Ascending aorta (tissue), 2 donors: ENCODE measurements at regions not wholly inside any gene's neighbourhood (a gene's known extent, or its start where the extent isn't known, plus 50 kb on each side); places are given as distances from the start of the nearest gene placed in this dataset.

Source experiments
- DNase-seq, 2 donors: peaks; one replicate each; pipeline ENCODE4 v3.0.0-alpha.2; 2019; ENCODE audit warnings: low spot score in 2 of 2
- H3K27ac ChIP-seq, 2 donors: fragments of 200-600 bp; sonication (generic); one replicate each; pipeline ENCODE4 v1.5.1; 2016 to 2017; ENCODE audit warnings: mild to moderate bottlenecking in 1 of 2
- H3K27me3 ChIP-seq: fragments of 200-600 bp; sonication (generic); one replicate; pipeline ENCODE4 v1.5.1; 2017
- H3K36me3 ChIP-seq, 2 donors: fragments of 200-600 bp; sonication (generic); one replicate each; pipeline ENCODE4 v1.5.1; 2016
- H3K4me1 ChIP-seq, 2 donors: fragments of 200-600 bp; sonication (generic); one replicate each; pipeline ENCODE4 v1.5.1; 2016 to 2017; ENCODE audit warnings: mild to moderate bottlenecking in 1 of 2
- H3K4me3 ChIP-seq, 2 donors: fragments of 200-600 bp; sonication (generic); one replicate each; pipeline ENCODE4 v1.5.1; 2016 to 2017; ENCODE audit warnings: mild to moderate bottlenecking in 1 of 2
- H3K9me3 ChIP-seq, 2 donors: fragments of 200-600 bp; sonication (generic); one replicate each; pipeline ENCODE4 v1.5.1; 2016
- CTCF ChIP-seq, 3 experiments: fragments of 200-600 bp in 2 of 3; fragments of 450-650 bp in 1 of 3; sonication (generic) in 2 of 3; IDR thresholded peaks; one replicate each; pipeline ENCODE4 v1.5.1; 2016 to 2019; ENCODE audit warnings: antibody characterized with exemption in 3 of 3, mild to moderate bottlenecking in 1 of 3, moderate library complexity in 1 of 3
- intact Hi-C: fragments of 100-400 bp; cut with DNase I; formaldehyde crosslinking; loops from one replicate; pipeline ENCODE4 v1.15.1; 2023

- Histone ChIP-seq H3K36me3 (no peaks in the 10 kb centered on the region), H3K4me3 (no peak overlapping the region), H3K27ac (no peak overlapping the region), H3K27me3 (no peaks in the 10 kb centered on the region), H3K9me3 (no peaks in the 10 kb centered on the region), H3K4me1 (no peaks in the 10 kb centered on the region)
- no peak for DNase-seq
- intact Hi-C loops = no loop called here
- no peak for TF ChIP-seq CTCF (IDR thresholded peaks at IDR 0.05)
Measured at GRCh38 chr13:108115738-108116137, 99.6 kb downstream of the LIG4 start.

GRCh38 chr13:108113407-108113806 is 101.9 kb downstream of the LIG4 start:
- intact Hi-C loops = no loop called here
- no peaks in the 10 kb centered on the region for H3K9me3 ChIP-seq
- no peaks in the 10 kb centered on the region for H3K4me1 ChIP-seq
- no peak for TF ChIP-seq CTCF (IDR thresholded peaks at IDR 0.05)
- no peak overlapping the region for H3K4me3 ChIP-seq
- no peak for DNase-seq
- no peak overlapping the region for H3K27ac ChIP-seq
- no peaks in the 10 kb centered on the region for H3K36me3 ChIP-seq
- H3K27me3 ChIP-seq = no peaks in the 10 kb centered on the region

GRCh38 chr13:108104736-108105135 is 110.6 kb downstream of the LIG4 start:
- intact Hi-C loops = no loop called here
- no peak for TF ChIP-seq CTCF (IDR thresholded peaks at IDR 0.05)
- H3K27me3 ChIP-seq = no peaks in the 10 kb centered on the region
- no peaks in the 10 kb centered on the region for H3K36me3 ChIP-seq
- no peaks in the 10 kb centered on the region for H3K9me3 ChIP-seq
- no peak overlapping the region for H3K27ac ChIP-seq
- no peak overlapping the region for H3K4me3 ChIP-seq
- DNase-seq = no peak
- H3K4me1 ChIP-seq = no peaks in the 10 kb centered on the region

GRCh38 chr13:108102771-108103170 is 112.6 kb downstream of the LIG4 start:
- no peak for DNase-seq
- no peaks in the 10 kb centered on the region for H3K4me1 ChIP-seq
- no peak for TF ChIP-seq CTCF (IDR thresholded peaks at IDR 0.05)
- no peak overlapping the region for H3K27ac ChIP-seq
- H3K27me3 ChIP-seq = no peaks in the 10 kb centered on the region
- H3K4me3 ChIP-seq = no peak overlapping the region
- H3K36me3 ChIP-seq = no peaks in the 10 kb centered on the region
- no peaks in the 10 kb centered on the region for H3K9me3 ChIP-seq
- intact Hi-C loops = no loop called here

GRCh38 chr13:108096301-108096915 is 118.9 kb downstream of the LIG4 start:
- H3K9me3 ChIP-seq = no peaks in the 10 kb centered on the region
- intact Hi-C loops = no loop called here
- H3K27me3 ChIP-seq = no peaks in the 10 kb centered on the region
- no peak overlapping the region for H3K27ac ChIP-seq
- no peak for DNase-seq
- H3K36me3 ChIP-seq = no peaks in the 10 kb centered on the region
- no peak for TF ChIP-seq CTCF (IDR thresholded peaks at IDR 0.05)
- no peaks in the 10 kb centered on the region for H3K4me1 ChIP-seq
- no peak overlapping the region for H3K4me3 ChIP-seq

GRCh38 chr13:108095036-108095435 is 120.3 kb downstream of the LIG4 start:
- Histone ChIP-seq H3K9me3 (no peaks in the 10 kb centered on the region), H3K4me1 (no peaks in the 10 kb centered on the region), H3K4me3 (no peak overlapping the region), H3K27ac (no peak overlapping the region), H3K36me3 (no peaks in the 10 kb centered on the region), H3K27me3 (no peaks in the 10 kb centered on the region)
- no peak for DNase-seq
- intact Hi-C loops = no loop called here
- no peak for TF ChIP-seq CTCF (IDR thresholded peaks at IDR 0.05)
